ENCODE measurements at regions not wholly inside any gene's neighbourhood (a gene's known extent, or its start where the extent isn't known, plus 50 kb on each side); places are given as distances from the start of the nearest gene placed in this dataset.

DNA sequence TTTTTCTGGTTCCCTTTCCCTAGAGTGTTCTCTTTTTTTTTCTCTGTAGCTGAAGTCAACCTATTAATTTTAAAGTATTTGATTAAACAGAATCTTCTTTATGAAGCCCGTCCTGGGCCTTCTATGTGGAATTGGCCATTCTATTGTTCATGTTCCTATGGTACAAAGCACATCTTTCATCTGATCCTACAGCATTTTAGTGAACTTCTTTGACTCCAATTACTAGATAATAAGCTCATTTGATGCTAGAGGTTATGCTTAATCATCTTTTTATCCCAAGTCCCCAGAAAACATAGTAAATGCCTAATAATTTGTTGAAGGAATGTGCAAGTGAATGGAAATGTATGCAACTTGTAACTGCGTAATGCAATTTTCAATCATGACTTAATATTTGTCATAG, 472.0 kb upstream of the KLF6 start:
- TF ChIP-seq, protein P1, sequence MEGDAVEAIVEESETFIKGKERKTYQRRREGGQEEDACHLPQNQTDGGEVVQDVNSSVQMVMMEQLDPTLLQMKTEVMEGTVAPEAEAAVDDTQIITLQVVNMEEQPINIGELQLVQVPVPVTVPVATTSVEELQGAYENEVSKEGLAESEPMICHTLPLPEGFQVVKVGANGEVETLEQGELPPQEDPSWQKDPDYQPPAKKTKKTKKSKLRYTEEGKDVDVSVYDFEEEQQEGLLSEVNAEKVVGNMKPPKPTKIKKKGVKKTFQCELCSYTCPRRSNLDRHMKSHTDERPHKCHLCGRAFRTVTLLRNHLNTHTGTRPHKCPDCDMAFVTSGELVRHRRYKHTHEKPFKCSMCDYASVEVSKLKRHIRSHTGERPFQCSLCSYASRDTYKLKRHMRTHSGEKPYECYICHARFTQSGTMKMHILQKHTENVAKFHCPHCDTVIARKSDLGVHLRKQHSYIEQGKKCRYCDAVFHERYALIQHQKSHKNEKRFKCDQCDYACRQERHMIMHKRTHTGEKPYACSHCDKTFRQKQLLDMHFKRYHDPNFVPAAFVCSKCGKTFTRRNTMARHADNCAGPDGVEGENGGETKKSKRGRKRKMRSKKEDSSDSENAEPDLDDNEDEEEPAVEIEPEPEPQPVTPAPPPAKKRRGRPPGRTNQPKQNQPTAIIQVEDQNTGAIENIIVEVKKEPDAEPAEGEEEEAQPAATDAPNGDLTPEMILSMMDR (IDR thresholded peaks at IDR 0.05 in 4 of 5, conservative IDR thresholded peaks at IDR 0.05 in 1 of 5): no peak
- TF ChIP-seq POLR2A (IDR thresholded peaks at IDR 0.05): no peak
